GM23338 (cell line): ENCODE measurements at regions not wholly inside any gene's neighbourhood (a gene's known extent, or its start where the extent isn't known, plus 50 kb on each side); places are given as distances from the start of the nearest gene placed in this dataset.

Experiments used
- ATAC-seq: fragments of 200-7000 bp; cut with Tn5 transposase; 3 replicates; pipeline ENCODE4 v1.9.1; 2020
- DNase-seq: peaks from one replicate; pipeline ENCODE4 v3.0.0-alpha.2; 2015; ENCODE audit warnings: low spot score
- H2AFZ ChIP-seq: fragments of 200-600 bp; sonication (generic); 2 replicates; pipeline ENCODE4 v1.8.0; 2016; ENCODE audit warnings: antibody characterized with exemption, mild to moderate bottlenecking, moderate library complexity
- H3F3A ChIP-seq: fragments of 200-600 bp; sonication (generic); replicated peaks from 2 replicates; pipeline ENCODE4 v1.8.0; 2017; ENCODE audit warnings: antibody characterized with exemption, mixed run types, low read depth
- H3K27ac ChIP-seq: fragments of 200-600 bp; sonication (generic); 2 replicates; pipeline ENCODE4 v1.6.1; 2016; ENCODE audit warnings: low read depth
- H3K27me3 ChIP-seq: fragments of 200-600 bp; sonication (generic); 2 replicates; pipeline ENCODE4 v1.8.0; 2016; ENCODE audit warnings: mild to moderate bottlenecking, mixed run types, moderate library complexity; ENCODE audit not compliant: insufficient read depth
- H3K36me3 ChIP-seq: fragments of 200-600 bp; sonication (generic); 2 replicates; pipeline ENCODE4 v1.8.0; 2016; ENCODE audit warnings: mild to moderate bottlenecking; ENCODE audit not compliant: insufficient read depth
- H3K4me1 ChIP-seq: fragments of 200-600 bp; sonication (generic); 2 replicates; pipeline ENCODE4 v1.8.0; 2016; ENCODE audit warnings: mild to moderate bottlenecking, moderate library complexity; ENCODE audit not compliant: insufficient read depth
- H3K4me2 ChIP-seq: fragments of 200-600 bp; sonication (generic); 2 replicates; pipeline ENCODE4 v1.7.1; 2017; ENCODE audit warnings: mixed run types
- H3K4me3 ChIP-seq: fragments of 200-600 bp; sonication (generic); 2 replicates; pipeline ENCODE4 v1.6.1; 2016; ENCODE audit warnings: mixed run types
- H3K79me2 ChIP-seq: fragments of 200-600 bp; sonication (generic); replicated peaks from 2 replicates; pipeline ENCODE4 v1.8.0; 2017; ENCODE audit warnings: mild to moderate bottlenecking; ENCODE audit not compliant: insufficient read depth
- H3K9me2 ChIP-seq: fragments of 200-600 bp; sonication (generic); 2 replicates; pipeline ENCODE4 v1.8.0; 2017; ENCODE audit not compliant: insufficient read depth
- H4K20me1 ChIP-seq: fragments of 200-600 bp; sonication (generic); replicated peaks from 2 replicates; pipeline ENCODE4 v1.8.0; 2017; ENCODE audit warnings: mild to moderate bottlenecking; ENCODE audit not compliant: insufficient read depth
- H3K27ac Mint-ChIP-seq: 2 replicates; pipeline ENCODE4 v1.8.0; 2020; ENCODE audit warnings: inconsistent platforms, mild to moderate bottlenecking, moderate library complexity, mixed read lengths
- H3K27me3 Mint-ChIP-seq: 3 replicates; pipeline ENCODE4 v1.8.0; 2022; ENCODE audit warnings: low read depth, mild to moderate bottlenecking, moderate library complexity, mixed read lengths, inconsistent platforms; ENCODE audit not compliant: insufficient read depth, poor library complexity
- H3K36me3 Mint-ChIP-seq: 3 replicates; pipeline ENCODE4 v1.8.0; 2021; ENCODE audit warnings: low read depth, mild to moderate bottlenecking, inconsistent platforms, moderate library complexity, mixed read lengths
- H3K4me1 Mint-ChIP-seq: 3 replicates; pipeline ENCODE4 v1.8.0; 2020; ENCODE audit warnings: mild to moderate bottlenecking, inconsistent platforms, mixed read lengths
- H3K4me3 Mint-ChIP-seq: 3 replicates; pipeline ENCODE4 v1.8.0; 2021; ENCODE audit warnings: moderate library complexity, mild to moderate bottlenecking, inconsistent platforms, mixed read lengths
- H3K9me3 Mint-ChIP-seq: 3 replicates; pipeline ENCODE4 v1.8.0; 2020; ENCODE audit warnings: moderate library complexity, mild to moderate bottlenecking, inconsistent platforms, mixed read lengths
- CREB1 ChIP-seq: fragments of 250-450 bp; sonication (Bioruptor Pico); IDR thresholded peaks from 2 replicates; pipeline ENCODE4 v1.5.0; 2020; ENCODE audit warnings: low read depth, mild to moderate bottlenecking, moderate library complexity
- CTCF ChIP-seq, 2 experiments: fragments of 200-600 bp in 1 of 2; sonication (generic) in 1 of 2; conservative IDR thresholded peaks; 2 replicates each; pipeline versions ENCODE4 v1.5.1 to v1.6.1; 2016 to 2017; ENCODE audit warnings: antibody characterized with exemption in 2 of 2, low read depth in 2 of 2, mild to moderate bottlenecking in 2 of 2, moderate library complexity in 1 of 2
- ETS1 ChIP-seq: IDR thresholded peaks from 2 replicates; pipeline ENCODE4 v1.6.1; 2016; ENCODE audit warnings: antibody characterized with exemption
- EZH2phosphoT487 ChIP-seq: fragments of 200-600 bp; sonication (generic); IDR thresholded peaks from one replicate; pipeline ENCODE4 v1.8.1; 2018; ENCODE audit warnings: antibody characterized with exemption; ENCODE audit not compliant: unreplicated experiment
- JUNB ChIP-seq: IDR thresholded peaks from one replicate; pipeline ENCODE4 v1.6.1; 2016; ENCODE audit warnings: antibody characterized with exemption; ENCODE audit not compliant: unreplicated experiment
- NANOG ChIP-seq: IDR thresholded peaks from 2 replicates; pipeline ENCODE4 v1.6.1; 2016; ENCODE audit warnings: antibody characterized with exemption, borderline replicate concordance
- STAT1 ChIP-seq: IDR thresholded peaks from one replicate; pipeline ENCODE4 v1.6.1; 2016; ENCODE audit warnings: antibody characterized with exemption; ENCODE audit not compliant: unreplicated experiment
- ZNF114 ChIP-seq: fragments of 250-450 bp; sonication (Bioruptor Pico); IDR thresholded peaks from 2 replicates; pipeline ENCODE4 v1.5.0; 2020; ENCODE audit warnings: mild to moderate bottlenecking, moderate library complexity
- ZNF462 ChIP-seq: fragments of 250-450 bp; sonication (Bioruptor Pico); IDR thresholded peaks from 2 replicates; pipeline ENCODE4 v1.5.0; 2020; ENCODE audit warnings: mild to moderate bottlenecking, moderate library complexity

GRCh38 chr18:44342946-44343345, 337.7 kb upstream of the SETBP1 start (continued):
- no peak for TF ChIP-seq ZNF462 (CRISPR knock-in tag)

- Histone ChIP-seq H3K4me1 (no peaks in the 10 kb centered on the region), H3F3A (no peaks in the 10 kb centered on the region), H3K79me2 (no peaks in the 10 kb centered on the region), H3K27ac (no peak overlapping the region), H3K9me2 (peaks cover 5% of the 10 kb centered on the region; the same call in 1 of the 2 replicates), H3K4me2 (no peak overlapping the region), H3K27me3 (no peaks in the 10 kb centered on the region), H4K20me1 (no peaks in the 10 kb centered on the region), H3K4me3 (no peak overlapping the region), H2AFZ (no peak overlapping the region), H3K36me3 (no peaks in the 10 kb centered on the region)
- H3K9me3 Mint-ChIP-seq, result peaks cover 3% of the 10 kb centered on the region; the same call in 1 of the 3 replicates
- H3K27me3 Mint-ChIP-seq, result no peaks in the 10 kb centered on the region
- ATAC-seq, result no peak
- H3K4me1 Mint-ChIP-seq, result no peaks in the 10 kb centered on the region
- no peak for DNase-seq
- H3K27ac Mint-ChIP-seq, result no peak overlapping the region
- H3K36me3 Mint-ChIP-seq, result no peaks in the 10 kb centered on the region
- no peak overlapping the region for H3K4me3 Mint-ChIP-seq
- TF ChIP-seq JUNB (no peak), ZNF114 (CRISPR knock-in tag) (no peak), ETS1 (no peak), CTCF (conservative IDR thresholded peaks at IDR 0.05; ENCODE audit: low read depth in 2 of 2) (no peak), NANOG (no peak), EZH2phosphoT487 (no peak), STAT1 (no peak), CREB1 (no peak)
These were observed 337.1 kb upstream of the SETBP1 start for GRCh38 chr18:44343570-44343969.
